HG02798 (cell line): ENCODE measurements at regions not wholly inside any gene's neighbourhood (a gene's known extent, or its start where the extent isn't known, plus 50 kb on each side); places are given as distances from the start of the nearest gene placed in this dataset.

Experiments
- ATAC-seq: cut with Tn5 transposase; IDR thresholded peaks from one replicate; pipeline ENCODE4 v1.9.1; 2021; ENCODE audit warnings: mild to moderate bottlenecking; ENCODE audit not compliant: unreplicated experiment, poor library complexity

DNA sequence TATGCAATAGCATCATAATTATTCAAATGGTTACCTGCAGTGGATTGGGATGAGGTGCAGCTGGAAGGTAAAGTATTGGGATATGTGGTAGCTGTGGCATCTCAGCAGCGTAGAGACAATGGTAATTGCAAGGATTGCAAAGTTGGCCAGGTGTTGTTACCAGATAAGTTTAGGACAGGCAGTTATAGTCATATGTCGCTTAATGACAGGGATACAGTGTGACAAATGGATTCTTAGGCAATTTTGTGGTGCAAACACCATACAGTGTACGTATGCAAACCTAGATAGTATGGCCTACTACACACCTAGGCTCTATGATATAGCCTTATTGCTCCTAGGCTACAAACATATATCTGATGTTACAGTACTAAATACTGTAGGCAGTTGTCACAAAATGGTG is 163.5 kb upstream of the LYZL2 start:
- no peak for ATAC-seq

DNA sequence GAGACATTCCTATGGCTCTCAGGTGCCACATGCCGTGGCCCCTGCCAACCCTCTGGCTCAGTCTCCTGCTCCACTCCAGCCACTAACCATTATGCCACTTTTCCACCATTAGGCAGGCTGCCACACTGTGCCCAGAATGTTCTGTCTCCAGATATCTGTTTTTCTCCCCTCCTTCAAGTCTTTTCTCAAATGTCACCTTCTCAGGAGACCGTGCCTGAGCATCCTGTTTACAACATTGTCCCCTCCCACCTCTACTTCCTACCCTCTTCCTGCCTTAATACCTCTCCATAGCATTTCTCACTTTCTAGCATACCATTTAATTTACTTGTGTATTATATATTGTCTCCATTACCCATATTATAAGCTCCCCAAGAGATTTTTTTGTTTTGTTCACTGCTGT is 162.5 kb upstream of the LYZL2 start:
- ATAC-seq, result no peak

DNA sequence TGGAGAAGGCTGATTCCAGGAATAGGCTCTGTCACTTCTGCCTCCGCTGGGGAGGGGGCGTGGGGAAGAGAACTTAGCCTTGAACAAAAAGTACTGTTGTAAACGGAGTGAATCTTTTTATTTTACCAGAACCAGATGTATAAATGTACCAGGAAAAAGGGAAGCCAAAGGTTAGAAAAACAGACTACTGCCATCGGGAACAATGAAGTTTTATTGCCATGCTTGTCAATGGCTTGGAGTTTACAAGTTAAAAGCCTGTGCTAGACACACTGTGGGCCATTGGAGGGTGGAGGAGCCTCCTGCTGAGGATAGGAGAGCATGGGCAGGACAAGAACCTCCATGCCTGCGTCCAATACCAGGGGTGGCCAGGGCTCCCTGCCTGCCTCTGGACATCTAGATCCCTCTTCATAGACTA is 161.7 kb upstream of the LYZL2 start:
- no peak for ATAC-seq

DNA sequence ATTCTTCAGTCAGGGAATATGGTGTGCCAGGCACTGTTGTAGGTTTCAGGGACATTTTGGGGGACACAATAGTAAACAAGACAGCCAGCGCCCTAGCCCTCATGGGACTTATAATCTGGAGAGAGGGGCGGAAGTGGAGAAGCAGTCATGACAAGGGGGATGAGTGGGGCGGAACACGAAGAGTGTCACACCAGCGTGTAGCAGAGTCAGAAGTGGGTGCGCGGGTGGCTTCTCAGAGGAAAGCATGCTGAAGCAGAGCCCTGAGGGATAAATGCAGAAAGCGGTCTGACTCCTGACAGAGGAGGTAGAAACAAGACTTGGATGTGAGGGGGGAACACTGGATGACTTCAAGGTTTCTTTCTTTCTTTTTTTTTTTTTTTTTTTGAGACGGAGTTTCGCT is 160.3 kb upstream of the LYZL2 start:
- no peak for ATAC-seq

DNA sequence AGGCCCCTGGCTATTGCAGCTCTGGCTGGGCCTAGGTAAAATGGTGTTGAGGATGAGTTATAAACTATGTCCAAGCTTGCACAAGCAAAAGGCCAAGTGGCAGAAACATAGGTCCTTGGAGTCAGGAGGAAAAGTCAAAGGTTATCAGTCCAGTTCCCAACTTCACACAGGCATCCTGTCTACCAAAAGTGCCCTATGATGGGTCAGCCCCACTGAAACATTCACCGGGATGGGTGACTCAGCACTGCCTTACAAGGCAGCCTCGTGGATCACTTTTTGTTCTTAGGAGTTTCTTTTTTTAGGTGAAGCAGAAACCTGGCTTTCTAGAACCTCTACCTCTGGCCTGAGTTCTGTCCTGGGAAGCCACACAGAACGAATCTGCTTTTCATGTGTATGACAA is 158.8 kb upstream of the LYZL2 start:
- no peak for ATAC-seq

DNA sequence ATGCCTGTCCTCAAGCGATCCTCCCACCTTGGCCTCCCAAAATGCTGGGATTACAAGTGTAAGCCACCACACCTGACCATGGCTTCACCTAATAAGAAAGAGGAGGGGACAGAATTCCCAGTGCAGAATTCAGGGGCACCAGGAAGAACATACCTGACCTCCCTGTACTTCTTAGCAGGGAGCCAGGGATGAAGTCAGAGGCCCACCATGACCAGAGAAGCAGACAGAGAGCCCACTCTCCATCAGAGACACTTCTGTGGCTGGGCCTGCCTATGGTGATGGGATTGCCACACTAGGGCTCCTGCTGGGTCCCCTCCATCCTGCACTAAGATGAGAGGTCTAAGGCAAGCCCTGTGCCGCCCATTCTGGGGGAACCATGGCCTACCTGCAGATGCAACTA is 157.4 kb upstream of the LYZL2 start:
- ATAC-seq, result no peak

DNA sequence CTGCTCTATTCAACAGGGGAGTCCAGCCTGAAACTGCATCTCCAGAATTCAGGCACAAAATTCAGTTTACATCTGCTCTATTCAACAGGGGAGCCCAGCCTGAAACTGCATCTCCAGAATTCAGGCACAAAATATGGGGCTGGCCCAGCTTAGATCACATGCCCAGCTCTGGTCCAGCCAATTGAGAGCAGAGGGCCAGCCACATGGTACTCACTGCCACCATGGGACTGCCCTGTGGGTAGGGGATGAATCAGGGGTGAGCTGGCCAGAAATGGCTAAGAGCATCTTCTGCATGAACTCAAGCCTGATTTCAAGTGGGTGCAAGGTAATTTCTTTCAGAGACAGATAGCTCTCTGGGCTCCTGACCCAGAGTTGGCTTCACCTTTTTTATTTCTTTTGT is 156.6 kb upstream of the LYZL2 start:
- no peak for ATAC-seq

DNA sequence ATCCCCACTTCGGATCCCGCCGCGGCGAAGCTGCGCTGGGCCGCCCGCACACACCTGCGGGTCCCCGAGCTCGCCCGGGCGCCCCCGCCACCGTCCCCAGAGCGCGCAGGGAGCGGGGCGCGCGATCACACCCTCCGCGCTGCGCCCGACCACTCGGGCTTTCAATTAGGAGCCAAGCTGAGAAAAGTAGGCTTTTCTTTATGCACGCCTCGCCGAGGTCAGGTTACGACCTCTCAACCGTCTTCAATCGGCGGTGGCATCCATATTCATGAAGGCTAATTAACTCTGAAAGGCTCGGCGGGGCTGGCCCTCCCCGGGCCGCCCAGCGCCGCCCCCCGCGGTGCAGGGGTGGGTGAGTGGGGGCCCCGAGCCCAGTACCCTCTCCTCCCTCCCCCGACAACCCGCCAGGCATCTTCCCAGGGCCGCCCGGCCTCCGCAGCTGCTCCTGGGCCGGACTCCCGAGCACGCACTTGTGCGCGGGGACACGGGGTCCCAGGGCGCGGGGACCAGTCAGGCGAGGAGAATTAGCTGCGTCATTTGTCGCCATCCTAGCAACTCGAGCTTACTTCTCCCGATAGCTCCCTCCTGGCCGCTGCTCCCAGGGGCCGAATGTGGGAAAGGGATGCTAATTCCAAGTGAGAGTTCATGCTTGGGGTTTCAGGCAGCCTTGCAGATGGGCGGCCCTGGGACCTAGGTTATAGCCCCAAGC is 155.5 kb upstream of the LYZL2 start:
- peak; percentile 33 for ATAC-seq

DNA sequence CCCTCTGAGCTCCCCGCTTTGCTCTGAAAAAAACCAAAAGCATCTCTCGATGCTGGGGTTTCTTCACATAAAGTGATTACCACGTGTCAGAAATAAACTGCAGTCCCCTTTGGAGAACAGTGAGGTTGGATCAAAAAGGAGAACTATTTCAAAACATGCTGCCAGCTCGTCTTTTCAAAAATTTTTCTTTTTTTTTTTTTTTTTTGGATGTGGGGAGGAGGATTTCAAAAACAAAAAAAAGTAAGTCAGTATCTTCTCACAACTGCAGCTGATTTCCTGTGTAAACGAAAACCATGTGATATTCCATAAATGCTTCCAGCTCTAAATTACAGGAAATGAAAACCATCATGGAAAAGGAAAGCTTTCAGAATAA is 155.0 kb upstream of the LYZL2 start:
- ATAC-seq, result no peak

DNA sequence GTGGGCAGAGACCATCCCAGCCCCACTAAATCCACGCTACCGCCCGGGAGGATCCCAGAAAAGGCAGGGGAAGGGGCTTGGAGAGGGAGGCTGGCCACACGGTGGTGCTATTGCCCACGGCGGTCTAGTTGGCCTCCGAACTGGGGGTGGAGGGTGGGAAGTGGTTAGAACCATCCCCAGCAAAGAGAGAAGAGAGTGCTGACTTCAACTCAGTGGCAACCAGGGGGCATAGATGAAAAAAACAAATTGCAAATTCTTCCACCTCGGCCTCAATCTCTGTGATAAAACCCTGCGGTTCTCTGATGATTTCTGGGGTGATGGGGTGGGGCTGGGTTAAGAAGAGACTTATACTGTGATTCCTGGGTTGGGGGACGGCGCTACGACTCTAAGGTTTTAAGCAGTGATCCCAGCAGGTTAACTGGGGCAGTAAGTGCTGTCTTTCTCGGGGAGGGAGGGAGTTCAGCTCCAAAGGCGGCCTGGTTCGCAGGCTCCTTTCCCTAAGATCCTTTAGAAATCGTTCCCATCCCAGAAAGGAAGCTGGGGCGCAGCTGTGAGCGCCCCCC is 154.5 kb upstream of the LYZL2 start:
- ATAC-seq, result peak; percentile 49

DNA sequence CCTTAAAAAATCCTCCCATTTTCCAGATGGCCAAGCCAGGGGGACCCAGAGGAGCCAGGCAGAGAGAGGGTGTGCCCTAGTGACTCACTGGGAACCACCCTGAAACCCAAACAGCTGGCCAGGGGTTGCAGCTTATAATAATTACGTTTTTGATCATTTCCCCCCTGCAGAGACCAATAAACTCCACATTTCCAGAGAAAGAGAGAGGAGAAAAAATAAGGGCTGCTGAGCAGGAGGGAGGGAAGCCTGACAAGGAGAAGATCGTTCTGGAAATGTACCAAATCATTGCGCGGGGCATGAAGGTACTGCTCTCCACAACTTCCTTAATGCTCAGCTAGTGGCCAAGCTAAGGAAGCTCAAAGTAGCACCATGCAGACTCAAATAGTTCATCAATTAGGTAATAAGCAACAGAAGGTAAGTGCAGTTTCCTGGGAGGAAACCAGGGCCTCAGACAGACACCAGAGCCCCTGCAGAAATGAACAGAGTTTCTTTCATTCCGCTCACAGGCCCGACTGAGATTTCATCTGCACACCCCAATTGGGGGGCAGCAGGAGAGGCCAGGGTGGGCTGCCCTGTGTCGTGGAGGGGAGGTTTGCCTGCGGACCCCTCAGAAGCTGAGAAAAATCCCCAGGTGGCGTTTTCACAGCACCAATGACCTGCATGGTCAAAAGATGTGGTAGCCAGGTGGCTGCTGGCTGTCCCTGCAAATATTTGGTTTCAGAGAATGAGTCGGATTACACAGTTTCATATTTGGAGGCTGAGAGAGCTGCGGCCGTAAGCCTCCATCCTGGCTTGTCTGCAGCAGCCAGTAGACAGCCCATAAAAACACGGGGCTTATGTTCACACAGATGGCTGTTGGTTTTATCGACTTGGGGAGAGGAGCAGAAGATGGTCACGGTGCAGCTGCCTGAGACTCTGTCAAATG is 153.2 kb upstream of the LYZL2 start:
- peak; percentile 40 for ATAC-seq

DNA sequence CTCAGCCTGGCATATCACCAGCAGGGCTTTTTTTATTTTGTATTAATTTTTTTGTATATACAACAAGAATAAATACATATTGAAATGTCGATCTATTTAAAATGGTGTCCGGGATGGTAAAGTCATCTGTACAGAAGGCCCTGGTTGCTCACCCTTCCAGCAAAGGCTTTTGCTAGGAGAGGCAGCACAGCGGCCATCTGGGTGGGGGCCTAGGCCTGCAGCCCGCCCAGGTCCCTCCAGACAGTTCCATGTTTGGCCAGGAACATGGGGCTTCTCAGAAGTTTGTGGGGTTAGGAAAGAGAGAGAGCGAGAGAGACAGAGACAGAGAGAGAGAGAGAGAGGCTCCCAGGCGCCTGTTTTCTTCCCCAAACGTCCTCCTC is 152.6 kb upstream of the LYZL2 start:
- ATAC-seq, result no peak

DNA sequence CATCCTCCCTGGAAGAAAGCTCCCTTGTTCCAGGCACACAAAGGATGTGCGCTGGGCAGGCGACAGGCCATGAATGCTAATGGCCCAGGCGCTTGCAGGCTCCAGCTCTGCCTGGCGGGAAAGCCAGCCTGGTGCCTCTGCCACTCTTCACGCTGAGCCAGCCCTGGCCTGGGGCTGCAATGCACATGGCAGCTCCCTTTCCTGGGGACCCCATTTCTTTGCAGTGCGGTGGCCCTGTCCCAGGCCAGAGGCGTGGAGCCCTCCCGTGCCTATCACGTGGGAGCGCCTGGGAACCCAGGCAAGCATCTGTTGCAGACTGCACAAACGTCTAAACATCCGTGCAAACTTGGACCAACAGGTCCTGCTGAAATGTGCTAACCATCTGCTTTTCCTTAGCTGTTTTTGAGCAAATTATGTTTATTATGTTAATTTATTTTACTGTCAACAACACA is 152.1 kb upstream of the LYZL2 start:
- ATAC-seq, result no peak

DNA sequence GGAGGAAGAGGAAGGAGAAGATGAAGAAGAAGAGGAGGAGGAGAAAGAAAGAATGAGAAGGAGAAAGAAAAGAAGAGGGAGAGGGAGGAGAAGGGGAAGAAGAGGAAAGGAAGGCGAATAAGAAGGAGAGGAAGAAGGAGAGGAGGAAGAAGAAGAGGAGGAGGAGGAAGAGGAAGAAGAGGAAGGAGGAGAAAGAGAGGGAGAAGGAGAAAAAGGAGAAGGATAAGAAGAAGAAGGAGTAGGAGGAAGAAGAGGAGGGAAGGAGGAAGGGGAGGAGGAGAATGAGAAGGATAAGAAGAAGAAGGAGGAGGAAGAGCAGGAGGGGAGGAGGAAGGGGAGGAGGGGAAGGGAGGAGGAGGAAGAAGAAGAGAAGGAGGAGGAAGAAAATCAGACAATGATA is 149.2 kb upstream of the LYZL2 start:
- ATAC-seq, result no peak

DNA sequence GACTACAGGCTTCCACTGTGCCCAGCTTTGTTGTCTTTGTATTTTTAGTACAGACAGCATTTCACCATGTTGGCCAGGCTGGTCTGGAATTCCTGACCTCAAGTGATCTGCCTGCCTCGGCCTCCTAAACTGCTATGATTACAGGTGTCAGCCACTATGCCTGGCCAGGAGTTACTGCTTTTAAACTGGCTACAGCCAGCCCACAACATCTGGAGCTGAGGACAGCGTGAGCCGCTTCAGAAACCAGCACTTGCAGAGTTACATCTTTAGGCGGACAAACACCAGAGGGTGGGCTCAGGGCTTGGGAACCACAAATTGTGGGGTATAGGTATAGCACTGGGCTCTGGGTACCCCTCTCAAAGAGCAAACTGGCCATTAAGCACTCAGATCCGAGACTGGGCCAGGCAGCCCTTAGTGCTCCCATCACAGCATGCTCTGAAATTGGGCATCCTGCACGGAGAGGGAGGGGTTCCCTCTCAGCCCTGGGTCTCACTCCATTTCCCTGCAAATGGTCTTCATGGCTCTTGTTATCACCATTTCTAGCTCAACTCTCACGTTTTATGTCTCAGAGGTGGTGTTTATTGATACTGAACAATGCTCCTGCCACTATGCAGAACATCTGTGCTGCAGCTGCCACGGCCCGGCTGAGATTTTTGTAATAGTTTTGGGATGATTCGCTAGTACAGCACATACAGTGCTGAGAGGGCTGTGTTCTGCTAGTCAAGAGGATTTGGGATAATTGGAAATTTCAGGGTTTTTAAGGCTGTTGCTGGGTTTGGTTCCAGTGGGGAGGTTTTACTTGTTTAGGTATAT is 146.4 kb upstream of the LYZL2 start:
- ATAC-seq, result no peak

DNA sequence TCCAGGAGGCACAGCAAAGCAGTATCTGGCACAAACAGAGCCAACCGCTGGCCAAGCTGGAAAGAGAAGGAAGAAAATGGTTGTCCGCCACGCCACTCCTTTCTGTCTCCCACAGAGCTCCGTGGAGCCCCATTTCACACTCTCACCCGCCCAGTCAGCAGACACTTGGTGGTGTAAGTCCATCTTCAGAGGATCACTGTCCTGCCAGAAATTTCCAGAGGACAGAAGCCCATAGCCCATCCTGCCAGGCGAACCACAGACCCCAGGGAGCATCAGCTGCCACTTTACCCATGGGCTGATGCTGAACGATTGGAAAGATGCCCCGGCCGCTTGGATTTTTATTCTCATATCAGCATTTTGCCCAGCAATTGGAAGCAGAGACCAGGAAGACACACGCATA is 144.7 kb upstream of the LYZL2 start:
- ATAC-seq, result no peak

DNA sequence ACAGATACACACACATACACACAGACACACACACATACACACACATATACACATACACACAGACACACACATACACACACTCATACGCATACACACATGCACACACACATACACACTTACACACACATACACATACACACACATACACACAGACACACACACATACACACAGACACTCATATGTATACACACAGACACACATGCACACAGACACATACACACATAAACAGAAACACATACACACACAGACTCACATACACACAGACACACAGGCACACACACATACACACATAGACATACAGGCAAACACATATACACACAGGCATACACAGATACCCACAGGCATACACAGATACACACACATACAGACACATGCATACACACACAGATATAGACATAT is 143.9 kb upstream of the LYZL2 start:
- ATAC-seq, result no peak

DNA sequence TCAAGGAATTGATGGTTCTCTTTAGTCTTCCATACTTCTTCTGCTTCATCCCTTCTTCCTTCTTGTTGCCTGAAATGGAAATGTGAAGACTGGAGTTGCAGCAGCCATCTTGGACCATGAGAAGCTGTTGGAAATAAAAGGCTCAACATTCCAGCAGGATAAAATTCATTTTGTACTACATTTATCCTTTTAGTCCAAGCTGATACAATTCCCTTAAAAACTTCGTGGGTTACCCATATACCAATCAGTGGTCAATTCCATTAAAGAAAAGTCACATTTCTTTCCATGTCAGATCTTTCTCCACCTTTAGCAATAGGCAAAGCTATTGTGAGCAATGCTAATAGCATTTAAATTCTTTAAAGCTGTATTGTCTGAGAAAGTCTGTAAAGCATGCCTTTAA is 141.3 kb upstream of the LYZL2 start:
- no peak for ATAC-seq

DNA sequence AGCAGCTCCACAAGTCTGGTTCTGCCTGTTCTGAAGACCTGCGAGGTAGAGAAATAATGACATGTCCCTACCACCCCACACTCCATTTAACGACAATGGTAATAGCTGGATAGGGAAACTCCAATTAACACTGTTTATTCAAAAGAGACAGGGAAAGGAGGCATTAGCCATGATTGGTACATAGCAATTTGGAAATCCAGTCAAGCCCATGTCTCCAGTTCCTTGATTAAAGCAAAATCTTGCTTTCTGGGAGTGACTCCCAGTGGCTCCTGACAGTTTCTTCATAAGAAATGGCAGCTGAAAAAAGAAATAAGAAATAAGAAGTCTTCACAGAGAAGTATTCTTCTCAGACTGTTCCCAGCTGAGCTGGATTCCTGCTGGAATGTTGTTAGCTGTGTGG is 140.7 kb upstream of the LYZL2 start:
- ATAC-seq, result no peak

DNA sequence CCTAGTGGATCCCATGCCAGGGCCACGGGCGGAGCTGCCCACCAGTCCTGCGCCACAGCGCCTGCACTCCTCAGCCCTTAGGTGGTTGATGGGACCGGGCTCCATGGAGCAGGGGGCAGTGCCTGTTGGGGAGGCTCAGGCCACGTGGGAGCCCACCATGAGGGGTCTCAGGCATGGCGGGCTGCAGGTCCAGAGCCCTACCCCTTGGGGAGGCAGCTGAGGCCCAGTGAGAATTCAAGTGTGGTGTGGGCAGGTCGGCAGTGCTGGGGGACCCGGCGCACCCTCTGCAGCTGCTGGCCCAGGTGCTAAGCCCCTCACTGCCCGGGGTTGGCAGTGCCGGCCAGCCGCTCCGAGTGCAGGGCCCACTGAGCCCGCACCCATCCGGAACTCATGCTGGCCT is 139.8 kb upstream of the LYZL2 start:
- ATAC-seq, result no peak

DNA sequence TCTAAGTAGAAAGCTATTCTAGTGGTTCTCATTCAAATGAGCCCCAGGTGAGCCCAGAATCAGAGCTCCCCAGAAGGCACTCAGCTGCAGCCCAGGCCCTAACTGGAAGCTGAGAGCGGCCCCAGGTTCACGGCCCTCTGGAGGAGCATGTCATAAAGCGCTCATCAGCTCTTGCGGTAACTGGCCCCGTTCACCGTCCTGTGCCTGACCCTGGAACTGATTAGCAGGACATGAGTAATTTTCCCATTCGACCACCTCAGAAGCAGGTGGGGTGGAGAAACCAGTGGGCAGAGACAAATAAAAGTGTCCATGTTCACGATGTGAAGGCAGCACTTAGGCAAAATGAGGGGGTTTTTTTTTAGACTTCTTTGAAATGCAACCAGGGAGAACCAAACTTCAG is 136.1 kb upstream of the LYZL2 start:
- no peak for ATAC-seq
